ENCODE measurements at regions not wholly inside any gene's neighbourhood (a gene's known extent, or its start where the extent isn't known, plus 50 kb on each side); places are given as distances from the start of the nearest gene placed in this dataset.
A peak's percentile ranks its signal among the peaks of the same experiment; 100 is the strongest.

- no peaks in the 10 kb centered on the region for H3K79me2 ChIP-seq (ENCODE audit: insufficient read depth, low read length)
- 41% methylated on average over 5 of the region's 5 CpGs for WGBS (ENCODE audit: low lambda C conversion rate)
- no peak overlapping the region for H2AFZ ChIP-seq (ENCODE audit: low read length)
- POLR2A ChIA-PET: no interaction called here
- H3K4me3 ChIP-seq (replicated peaks in 1 of 3; ENCODE audit: insufficient read depth in 1 of 3, low read depth in 2 of 3, low read length in 3 of 3): no peak overlapping the region
- no peak overlapping the region for H3K9ac ChIP-seq (ENCODE audit: insufficient read depth, low read depth, low read length)
- no TSS peak for BruUV-seq (replicated peaks)
- DNase-seq (ENCODE audit: low spot score): no peak
- H4K20me1 ChIP-seq (ENCODE audit: insufficient read depth, low read length): no peaks in the 10 kb centered on the region
- H3K4me1 ChIP-seq (ENCODE audit: insufficient read depth, low read length): peaks cover 69% of the 10 kb centered on the region
- intact Hi-C loops (cut with micrococcal nuclease; ENCODE audit: unreplicated experiment) (loop anchor here (1.0 kb wide), 1 partner anchor 217 kb away; no protein-coding TSS in a partner anchor), in situ Hi-C loops (cut with HindIII; ENCODE audit: extremely low pct_ligation_motif_present, low pct_unique_long_range_greater_than_20kb) (no loop called here)
- H3K4me2 ChIP-seq (ENCODE audit: low read depth, low read length): 0 out of 2 replicates have a peak overlapping the region, but pooled peaks have one; percentile 26
- no peaks in the 10 kb centered on the region; a peak in 1 of 5 replicates for H3K27me3 ChIP-seq (ENCODE audit: control insufficient read depth in 1 of 2, insufficient read depth in 2 of 2, low read length in 2 of 2)
- TF ChIP-seq ZNF552 (CRISPR knock-in tag; IDR thresholded peaks at IDR 0.05; ENCODE audit: borderline replicate concordance) (no peak), POLR2A (IDR thresholded peaks at IDR 0.05; ENCODE audit: insufficient read depth in 1 of 2, low read depth in 2 of 2, low read length in 2 of 2) (no peak), ZNF12 (CRISPR knock-in tag; IDR thresholded peaks at IDR 0.05) (no peak), MLLT10 (CRISPR knock-in tag; IDR thresholded peaks at IDR 0.05) (no peak)
- no peak for FAIRE-seq
- no peaks in the 10 kb centered on the region for H3K9me3 ChIP-seq (ENCODE audit: low read length)
- CTCF ChIA-PET (ENCODE audit: low intra/inter-chr PET ratio, low total read pairs): no interaction called here
- no peaks in the 10 kb centered on the region for H3K36me3 ChIP-seq (replicated peaks in 1 of 2; ENCODE audit: control insufficient read depth in 1 of 2, insufficient read depth in 2 of 2, low read length in 2 of 2)
- no peak for ATAC-seq
- no peak overlapping the region for H3K27ac ChIP-seq (ENCODE audit: extremely low read length, insufficient read depth, low read length)
Measured at GRCh38 chr3:177607589-177607988, 410.3 kb upstream of the TBL1XR1 start.

- in situ Hi-C loops (cut with HindIII; ENCODE audit: extremely low pct_ligation_motif_present, low pct_unique_long_range_greater_than_20kb): no loop called here
Measured at GRCh38 chr3:177608443-177608842, 411.2 kb upstream of the TBL1XR1 start.

More at GRCh38 chr3:177608443-177608842, 411.2 kb upstream of the TBL1XR1 start:
- POLR2A ChIA-PET: interaction anchor here (0.9 kb wide), 1 partner anchor 84 kb away, joined by 3 read pairs; no protein-coding TSS in a partner anchor
- no peaks in the 10 kb centered on the region for H4K20me1 ChIP-seq (ENCODE audit: insufficient read depth, low read length)
- no peak overlapping the region for H3K27ac ChIP-seq (ENCODE audit: extremely low read length, insufficient read depth, low read length)
- H3K4me3 ChIP-seq (replicated peaks in 1 of 3; ENCODE audit: insufficient read depth in 1 of 3, low read depth in 2 of 3, low read length in 3 of 3): no peak overlapping the region
- ATAC-seq (no peak), FAIRE-seq (no peak), DNase-seq (ENCODE audit: low spot score) (no peak)
- TF ChIP-seq, protein P1, sequence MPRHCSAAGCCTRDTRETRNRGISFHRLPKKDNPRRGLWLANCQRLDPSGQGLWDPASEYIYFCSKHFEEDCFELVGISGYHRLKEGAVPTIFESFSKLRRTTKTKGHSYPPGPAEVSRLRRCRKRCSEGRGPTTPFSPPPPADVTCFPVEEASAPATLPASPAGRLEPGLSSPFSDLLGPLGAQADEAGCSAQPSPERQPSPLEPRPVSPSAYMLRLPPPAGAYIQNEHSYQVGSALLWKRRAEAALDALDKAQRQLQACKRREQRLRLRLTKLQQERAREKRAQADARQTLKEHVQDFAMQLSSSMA (CRISPR knock-in tag; IDR thresholded peaks at IDR 0.05): no peak
- TF ChIP-seq ZNF451 (CRISPR knock-in tag; IDR thresholded peaks at IDR 0.05) (no peak), ZMYM2 (CRISPR knock-in tag; IDR thresholded peaks at IDR 0.05) (no peak), ZNF652 (CRISPR knock-in tag; IDR thresholded peaks at IDR 0.05; ENCODE audit: borderline replicate concordance, low read depth) (peak; percentile 38; the same call in 1 of the 2 replicates), ZUFSP (CRISPR knock-in tag; IDR thresholded peaks at IDR 0.05; ENCODE audit: borderline replicate concordance) (no peak), JUNB (CRISPR knock-in tag; IDR thresholded peaks at IDR 0.05; ENCODE audit: borderline replicate concordance) (no peak), ONECUT2 (CRISPR knock-in tag; IDR thresholded peaks at IDR 0.05) (peak; percentile 74)
- TF ChIP-seq, protein P2, sequence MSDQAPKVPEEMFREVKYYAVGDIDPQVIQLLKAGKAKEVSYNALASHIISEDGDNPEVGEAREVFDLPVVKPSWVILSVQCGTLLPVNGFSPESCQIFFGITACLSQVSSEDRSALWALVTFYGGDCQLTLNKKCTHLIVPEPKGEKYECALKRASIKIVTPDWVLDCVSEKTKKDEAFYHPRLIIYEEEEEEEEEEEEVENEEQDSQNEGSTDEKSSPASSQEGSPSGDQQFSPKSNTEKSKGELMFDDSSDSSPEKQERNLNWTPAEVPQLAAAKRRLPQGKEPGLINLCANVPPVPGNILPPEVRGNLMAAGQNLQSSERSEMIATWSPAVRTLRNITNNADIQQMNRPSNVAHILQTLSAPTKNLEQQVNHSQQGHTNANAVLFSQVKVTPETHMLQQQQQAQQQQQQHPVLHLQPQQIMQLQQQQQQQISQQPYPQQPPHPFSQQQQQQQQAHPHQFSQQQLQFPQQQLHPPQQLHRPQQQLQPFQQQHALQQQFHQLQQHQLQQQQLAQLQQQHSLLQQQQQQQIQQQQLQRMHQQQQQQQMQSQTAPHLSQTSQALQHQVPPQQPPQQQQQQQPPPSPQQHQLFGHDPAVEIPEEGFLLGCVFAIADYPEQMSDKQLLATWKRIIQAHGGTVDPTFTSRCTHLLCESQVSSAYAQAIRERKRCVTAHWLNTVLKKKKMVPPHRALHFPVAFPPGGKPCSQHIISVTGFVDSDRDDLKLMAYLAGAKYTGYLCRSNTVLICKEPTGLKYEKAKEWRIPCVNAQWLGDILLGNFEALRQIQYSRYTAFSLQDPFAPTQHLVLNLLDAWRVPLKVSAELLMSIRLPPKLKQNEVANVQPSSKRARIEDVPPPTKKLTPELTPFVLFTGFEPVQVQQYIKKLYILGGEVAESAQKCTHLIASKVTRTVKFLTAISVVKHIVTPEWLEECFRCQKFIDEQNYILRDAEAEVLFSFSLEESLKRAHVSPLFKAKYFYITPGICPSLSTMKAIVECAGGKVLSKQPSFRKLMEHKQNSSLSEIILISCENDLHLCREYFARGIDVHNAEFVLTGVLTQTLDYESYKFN (CRISPR knock-in tag; conservative IDR thresholded peaks at IDR 0.05): 0 out of 2 replicates have a peak, but pooled peaks have one; percentile 12
- no TSS peak for BruUV-seq (replicated peaks)
- no peak overlapping the region for H2AFZ ChIP-seq (ENCODE audit: low read length)
- CTCF ChIA-PET (ENCODE audit: low intra/inter-chr PET ratio, low total read pairs): no interaction called here
- H3K79me2 ChIP-seq (ENCODE audit: insufficient read depth, low read length): no peaks in the 10 kb centered on the region
- H3K27me3 ChIP-seq (ENCODE audit: control insufficient read depth in 1 of 2, insufficient read depth in 2 of 2, low read length in 2 of 2): no peaks in the 10 kb centered on the region
- H3K4me1 ChIP-seq (ENCODE audit: insufficient read depth, low read length): peaks cover 62% of the 10 kb centered on the region
- no peak overlapping the region for H3K4me2 ChIP-seq (ENCODE audit: low read depth, low read length)
- no peak overlapping the region for H3K9ac ChIP-seq (ENCODE audit: insufficient read depth, low read depth, low read length)
- intact Hi-C loops (cut with micrococcal nuclease; ENCODE audit: unreplicated experiment): no loop called here
- H3K9me3 ChIP-seq (ENCODE audit: low read length): no peaks in the 10 kb centered on the region
- 0% methylated on average over 1 of the region's 1 CpG for WGBS (ENCODE audit: low lambda C conversion rate)
- no peaks in the 10 kb centered on the region for H3K36me3 ChIP-seq (replicated peaks in 1 of 2; ENCODE audit: control insufficient read depth in 1 of 2, insufficient read depth in 2 of 2, low read length in 2 of 2)
